ENCODE measurements at regions not wholly inside any gene's neighbourhood (a gene's known extent, or its start where the extent isn't known, plus 50 kb on each side); places are given as distances from the start of the nearest gene placed in this dataset.
"Not testable (repeated sequence)": the region's sequence is repeated elsewhere in the genome, so short reads cannot be mapped to it uniquely, and the experiment has no call there.

- H3K4me3 Mint-ChIP-seq; H3K4me1 Mint-ChIP-seq (ENCODE audit: low read depth); H3K9me3 Mint-ChIP-seq; H3K36me3 Mint-ChIP-seq (ENCODE audit: low read depth); DNase-seq; H3K27ac Mint-ChIP-seq; H3K27me3 Mint-ChIP-seq (ENCODE audit: insufficient read depth): not testable (repeated sequence)
These were observed 143.4 kb upstream of the ZNG1F start for GRCh38 chr9:41332562-41332961.

GRCh38 chr9:41321277-41321676 lies 132.2 kb upstream of the ZNG1F start:
- not testable (repeated sequence) for H3K27ac Mint-ChIP-seq; H3K4me1 Mint-ChIP-seq (ENCODE audit: low read depth); H3K4me3 Mint-ChIP-seq; H3K36me3 Mint-ChIP-seq (ENCODE audit: low read depth); DNase-seq; H3K27me3 Mint-ChIP-seq (ENCODE audit: insufficient read depth); H3K9me3 Mint-ChIP-seq

DNA sequence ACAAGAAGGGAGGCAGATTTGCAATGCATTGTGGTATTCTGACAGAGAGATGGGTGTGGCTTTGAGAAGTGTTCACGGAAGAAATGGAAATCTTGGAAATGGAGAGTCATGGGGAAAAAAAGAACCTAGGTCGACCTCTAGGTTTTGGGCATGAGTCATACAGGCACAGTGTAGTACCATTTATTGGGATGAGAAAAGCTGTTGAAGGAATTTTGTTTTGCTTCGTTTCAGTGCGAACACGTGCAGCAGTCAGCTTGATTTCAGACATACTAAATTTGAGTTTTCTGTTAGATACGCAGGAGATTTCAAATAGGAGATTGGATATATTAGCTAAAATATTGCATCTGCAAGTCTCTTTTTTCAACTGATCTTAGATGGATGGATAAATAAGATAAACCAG lies 119.8 kb upstream of the ZNG1F start:
- DNase-seq; H3K27me3 Mint-ChIP-seq (ENCODE audit: insufficient read depth); H3K27ac Mint-ChIP-seq; H3K4me1 Mint-ChIP-seq (ENCODE audit: low read depth); H3K36me3 Mint-ChIP-seq (ENCODE audit: low read depth); H3K4me3 Mint-ChIP-seq; H3K9me3 Mint-ChIP-seq: not testable (repeated sequence)

- not testable (repeated sequence) for H3K4me1 Mint-ChIP-seq (ENCODE audit: low read depth); H3K9me3 Mint-ChIP-seq; H3K4me3 Mint-ChIP-seq; H3K27ac Mint-ChIP-seq; H3K27me3 Mint-ChIP-seq (ENCODE audit: insufficient read depth); H3K36me3 Mint-ChIP-seq (ENCODE audit: low read depth); DNase-seq
These were observed 96.6 kb upstream of the ZNG1F start for GRCh38 chr9:41285744-41286143.

DNA sequence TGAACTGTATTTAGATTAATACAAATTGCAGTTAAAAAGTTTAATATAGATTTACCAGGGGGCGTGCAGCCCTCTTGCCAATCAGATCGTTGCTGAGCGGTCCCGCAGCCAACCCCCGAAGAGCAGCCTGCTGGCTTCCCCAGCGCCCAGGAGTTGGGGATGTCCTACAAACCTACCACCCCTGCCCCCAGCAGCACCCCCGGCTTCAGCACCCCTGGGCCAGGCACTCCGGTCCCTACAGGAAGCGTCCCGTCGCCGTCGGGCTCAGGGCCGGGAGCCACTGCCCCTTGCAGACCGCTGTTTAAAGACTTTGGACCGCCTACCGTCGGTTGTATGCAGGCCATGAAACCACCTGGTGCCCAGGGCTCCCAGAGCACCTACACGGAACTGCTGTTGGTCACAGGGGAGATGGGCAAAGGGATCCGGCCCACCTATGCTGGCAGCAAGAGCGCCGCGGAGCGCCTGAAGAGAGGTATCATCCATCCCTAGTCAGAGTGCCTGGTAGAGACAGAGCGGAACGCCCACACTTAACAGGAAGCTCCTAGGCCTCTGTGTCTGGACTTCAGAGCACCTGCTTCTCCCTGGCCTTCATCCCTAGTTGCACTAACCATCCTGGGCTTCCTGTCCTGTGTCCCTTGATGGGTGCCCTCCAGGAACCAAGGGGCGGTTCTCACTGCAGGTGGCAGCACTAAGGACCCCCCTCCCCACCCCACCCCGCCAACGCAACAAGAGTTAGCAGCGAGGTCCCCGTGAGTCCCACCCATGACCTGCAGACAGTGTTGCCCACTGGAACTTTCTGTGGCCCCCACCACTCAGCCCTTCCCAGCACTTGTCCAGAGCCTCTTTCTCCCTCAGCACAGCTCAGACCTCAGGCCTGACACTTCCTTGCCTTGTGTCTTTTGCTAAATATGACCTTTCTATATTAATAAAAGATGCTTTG lies 91.5 kb upstream of the ZNG1F start:
- not testable (repeated sequence) for DNase-seq; H3K36me3 Mint-ChIP-seq (ENCODE audit: low read depth); H3K27me3 Mint-ChIP-seq (ENCODE audit: insufficient read depth); H3K4me1 Mint-ChIP-seq (ENCODE audit: low read depth); H3K9me3 Mint-ChIP-seq; H3K4me3 Mint-ChIP-seq; H3K27ac Mint-ChIP-seq

DNA sequence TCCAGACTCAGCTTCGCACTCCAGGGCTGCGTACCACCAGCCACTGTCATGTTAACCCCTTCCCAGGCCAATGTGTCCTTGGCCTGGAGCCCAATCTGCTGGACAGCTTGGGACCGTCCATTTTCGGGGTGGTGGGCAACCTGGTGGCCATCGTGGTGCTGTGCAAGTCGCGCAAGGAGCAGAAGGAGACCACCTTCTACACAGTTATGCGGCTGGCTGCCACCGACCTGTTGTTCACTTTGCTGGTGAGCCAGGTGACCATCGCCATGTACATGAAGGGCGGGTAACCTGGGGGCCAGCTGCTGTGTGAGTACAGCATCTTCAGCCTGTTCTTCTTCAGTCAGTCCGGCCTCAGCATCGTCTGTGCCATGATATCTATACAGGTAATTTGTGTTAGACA lies 90.3 kb upstream of the ZNG1F start:
- not testable (repeated sequence) for H3K4me3 Mint-ChIP-seq; H3K27me3 Mint-ChIP-seq (ENCODE audit: insufficient read depth); H3K36me3 Mint-ChIP-seq (ENCODE audit: low read depth); H3K9me3 Mint-ChIP-seq; DNase-seq; H3K27ac Mint-ChIP-seq; H3K4me1 Mint-ChIP-seq (ENCODE audit: low read depth)

DNA sequence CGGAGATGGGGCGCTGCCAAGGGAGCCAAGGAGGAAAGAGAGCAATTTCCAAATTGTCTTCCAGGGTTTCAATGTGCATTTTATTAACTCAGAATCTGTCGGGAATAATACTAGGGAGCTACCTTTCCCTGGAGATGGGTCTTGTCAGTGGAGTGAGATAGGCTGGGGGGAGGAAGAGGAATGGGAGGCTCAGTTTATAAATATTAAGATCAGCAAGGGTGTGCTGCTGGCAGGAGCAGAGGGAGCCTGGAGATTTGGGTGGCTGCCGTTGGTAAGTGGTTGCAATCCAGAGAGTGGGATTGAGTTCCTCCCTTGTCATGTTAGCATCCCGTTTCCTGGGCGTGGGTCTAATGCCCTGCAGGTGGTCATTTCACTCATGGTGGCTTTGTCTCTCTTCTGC lies 89.9 kb upstream of the ZNG1F start:
- H3K4me1 Mint-ChIP-seq (ENCODE audit: low read depth) = not testable (repeated sequence)

GRCh38 chr9:41273549-41274267 lies 84.6 kb upstream of the ZNG1F start:
- H3K4me1 Mint-ChIP-seq (ENCODE audit: low read depth); H3K36me3 Mint-ChIP-seq (ENCODE audit: low read depth); H3K27ac Mint-ChIP-seq; H3K27me3 Mint-ChIP-seq (ENCODE audit: insufficient read depth); H3K9me3 Mint-ChIP-seq: not testable (repeated sequence)
- peak; percentile 39 for DNase-seq
- 0 out of 2 replicates have a peak overlapping the region, but pooled peaks have one; percentile 24 for H3K4me3 Mint-ChIP-seq

More for the DNA sequence above, 89.9 kb upstream of the ZNG1F start:
- H3K9me3 Mint-ChIP-seq; H3K27ac Mint-ChIP-seq; DNase-seq; H3K4me3 Mint-ChIP-seq; H3K36me3 Mint-ChIP-seq (ENCODE audit: low read depth); H3K27me3 Mint-ChIP-seq (ENCODE audit: insufficient read depth): not testable (repeated sequence)

- H3K9me3 Mint-ChIP-seq; H3K4me3 Mint-ChIP-seq; H3K36me3 Mint-ChIP-seq (ENCODE audit: low read depth); H3K27ac Mint-ChIP-seq; H3K27me3 Mint-ChIP-seq (ENCODE audit: insufficient read depth); DNase-seq; H3K4me1 Mint-ChIP-seq (ENCODE audit: low read depth): not testable (repeated sequence)
These were observed 83.9 kb upstream of the ZNG1F start for GRCh38 chr9:41272879-41273548.

- not testable (repeated sequence) for DNase-seq; H3K27ac Mint-ChIP-seq; H3K4me3 Mint-ChIP-seq; H3K9me3 Mint-ChIP-seq; H3K27me3 Mint-ChIP-seq (ENCODE audit: insufficient read depth); H3K36me3 Mint-ChIP-seq (ENCODE audit: low read depth); H3K4me1 Mint-ChIP-seq (ENCODE audit: low read depth)
These were observed 81.9 kb upstream of the ZNG1F start for GRCh38 chr9:41270992-41271391.

DNA sequence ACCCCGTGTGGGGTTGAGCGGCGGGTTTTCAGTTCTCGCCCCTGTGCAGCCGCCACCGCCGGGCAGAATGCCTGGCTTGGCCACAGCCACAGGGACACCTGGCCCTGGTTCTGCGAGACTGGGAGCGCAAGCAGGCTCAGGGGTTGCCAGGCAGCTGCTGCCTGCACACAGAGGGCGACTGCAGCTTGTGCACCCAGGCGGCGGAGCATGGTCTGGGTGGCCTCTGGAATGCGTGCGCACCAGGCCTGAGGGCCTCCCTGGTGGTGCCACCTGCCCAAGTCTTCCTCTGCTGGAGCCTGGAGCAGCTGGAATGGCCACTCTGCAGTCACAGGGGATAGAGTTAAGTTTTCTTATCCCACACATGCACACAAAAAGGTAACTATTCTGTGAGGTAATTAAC lies 80.4 kb upstream of the ZNG1F start:
- not testable (repeated sequence) for H3K36me3 Mint-ChIP-seq (ENCODE audit: low read depth); H3K27ac Mint-ChIP-seq; H3K9me3 Mint-ChIP-seq; H3K4me1 Mint-ChIP-seq (ENCODE audit: low read depth); DNase-seq; H3K27me3 Mint-ChIP-seq (ENCODE audit: insufficient read depth); H3K4me3 Mint-ChIP-seq

DNA sequence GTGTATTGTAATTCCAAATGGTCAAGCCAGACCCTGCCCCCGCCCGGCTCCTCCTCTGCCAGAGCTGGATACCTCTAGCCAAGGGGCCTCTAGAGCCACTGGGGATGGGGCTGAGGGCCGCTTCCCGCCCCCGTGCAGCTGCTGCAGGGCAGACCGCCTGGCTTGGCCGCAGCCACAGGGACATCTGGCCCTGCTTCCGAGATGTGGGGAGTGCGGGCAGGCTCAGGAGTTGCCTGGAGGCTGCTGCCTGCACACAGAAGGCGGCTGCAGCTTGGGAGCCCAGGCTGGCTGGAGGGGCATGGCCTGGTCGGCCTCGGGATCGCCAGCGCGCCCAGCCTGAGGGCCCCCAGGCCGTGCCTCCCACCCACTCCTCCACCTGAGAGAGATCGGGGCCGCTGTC lies 79.9 kb upstream of the ZNG1F start:
- not testable (repeated sequence) for DNase-seq; H3K4me1 Mint-ChIP-seq (ENCODE audit: low read depth); H3K36me3 Mint-ChIP-seq (ENCODE audit: low read depth); H3K27me3 Mint-ChIP-seq (ENCODE audit: insufficient read depth); H3K9me3 Mint-ChIP-seq; H3K27ac Mint-ChIP-seq; H3K4me3 Mint-ChIP-seq

- not testable (repeated sequence) for H3K9me3 Mint-ChIP-seq; H3K27me3 Mint-ChIP-seq (ENCODE audit: insufficient read depth); H3K36me3 Mint-ChIP-seq (ENCODE audit: low read depth); DNase-seq; H3K4me3 Mint-ChIP-seq; H3K4me1 Mint-ChIP-seq (ENCODE audit: low read depth); H3K27ac Mint-ChIP-seq
These were observed 77.5 kb upstream of the ZNG1F start for GRCh38 chr9:41266602-41267001.

- H3K9me3 Mint-ChIP-seq; H3K4me3 Mint-ChIP-seq; H3K27me3 Mint-ChIP-seq (ENCODE audit: insufficient read depth); H3K36me3 Mint-ChIP-seq (ENCODE audit: low read depth); H3K27ac Mint-ChIP-seq; H3K4me1 Mint-ChIP-seq (ENCODE audit: low read depth); DNase-seq: not testable (repeated sequence)
These were observed 76.9 kb upstream of the ZNG1F start for GRCh38 chr9:41266000-41266399.
